Endothelial cell of umbilical vein (primary cell): ENCODE measurements at regions not wholly inside any gene's neighbourhood (a gene's known extent, or its start where the extent isn't known, plus 50 kb on each side); places are given as distances from the start of the nearest gene placed in this dataset.

ENCODE experiments used
- CTCF ChIP-seq, 2 donors: IDR thresholded peaks; 1 replicate in 1 of 2; 2 replicates in 1 of 2; pipeline ENCODE4 v1.5.1; 2011; ENCODE audit warnings: low read length in 2 of 2, mild to moderate bottlenecking in 2 of 2, moderate library complexity in 2 of 2, control low read depth in 1 of 2, inconsistent platforms in 1 of 2, low read depth in 1 of 2; ENCODE audit not compliant: insufficient read depth in 1 of 2; ENCODE audit errors: extremely low read depth in 1 of 2
- EZH2 ChIP-seq: IDR thresholded peaks from 2 replicates; pipeline ENCODE4 v1.6.1; 2012; ENCODE audit warnings: borderline replicate concordance, low read depth, mild to moderate bottlenecking, moderate library complexity, low read length, inconsistent platforms; ENCODE audit not compliant: severe bottlenecking
- FOS ChIP-seq: IDR thresholded peaks from 2 replicates; pipeline ENCODE4 v1.6.1; 2011; ENCODE audit warnings: mild to moderate bottlenecking, low read length, moderate library complexity, borderline replicate concordance; ENCODE audit not compliant: insufficient read depth
- GATA2 ChIP-seq: IDR thresholded peaks from 2 replicates; pipeline ENCODE4 v1.7.0; 2011; ENCODE audit warnings: low read depth, mild to moderate bottlenecking, moderate library complexity, mixed read lengths, low read length; ENCODE audit not compliant: insufficient read length, insufficient read depth
- POLR2A ChIP-seq: IDR thresholded peaks from 2 replicates; pipeline ENCODE4 v1.6.1; 2012; ENCODE audit warnings: low read depth, mild to moderate bottlenecking, control low read depth, low read length
- POLR2AphosphoS5 ChIP-seq: IDR thresholded peaks from 2 replicates; pipeline ENCODE4 v1.6.1; 2012; ENCODE audit warnings: low read depth, mild to moderate bottlenecking, control low read depth, low read length, moderate library complexity; ENCODE audit not compliant: insufficient read depth
- TF ChIP-seq, protein P1 (sequence below): IDR thresholded peaks from 2 replicates; pipeline ENCODE4 v1.6.1; 2011; ENCODE audit not compliant: insufficient read depth, insufficient read length

DNA sequence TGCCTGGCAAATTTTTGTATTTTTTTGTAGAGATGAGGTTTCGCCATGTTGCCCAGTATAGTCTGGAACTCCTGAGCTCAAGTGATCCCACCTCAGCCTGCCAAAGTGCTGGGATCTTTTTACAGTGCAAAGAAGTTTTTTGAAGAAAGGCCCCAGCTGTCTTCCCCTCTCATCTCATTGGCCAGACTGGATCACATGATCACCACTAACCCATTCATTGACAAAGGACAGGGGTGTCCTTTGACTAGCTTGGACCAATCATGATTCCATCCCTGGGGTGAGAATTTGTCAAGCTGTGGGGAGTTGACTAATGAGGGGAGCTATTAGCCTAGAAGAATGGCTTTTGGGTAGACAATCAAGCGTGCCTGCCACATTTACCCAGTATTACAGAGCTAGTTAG is 232.9 kb upstream of the TANK start:
- TF ChIP-seq CTCF (IDR thresholded peaks at IDR 0.05; ENCODE audit: extremely low read depth in 1 of 2, insufficient read depth in 1 of 2, low read depth in 1 of 2, low read length in 2 of 2) (no peak), POLR2A (no peak), GATA2 (no peak), POLR2AphosphoS5 (no peak), EZH2 (no peak), FOS (no peak)
- TF ChIP-seq, protein P1, sequence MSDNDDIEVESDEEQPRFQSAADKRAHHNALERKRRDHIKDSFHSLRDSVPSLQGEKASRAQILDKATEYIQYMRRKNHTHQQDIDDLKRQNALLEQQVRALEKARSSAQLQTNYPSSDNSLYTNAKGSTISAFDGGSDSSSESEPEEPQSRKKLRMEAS: no peak
